ENCODE measurements at regions not wholly inside any gene's neighbourhood (a gene's known extent, or its start where the extent isn't known, plus 50 kb on each side); places are given as distances from the start of the nearest gene placed in this dataset.
A peak's percentile ranks its signal among the peaks of the same experiment; 100 is the strongest.
"Not testable (repeated sequence)": the region's sequence is repeated elsewhere in the genome, so short reads cannot be mapped to it uniquely, and the experiment has no call there.

GRCh38 chr2:239661334-239662312 is 260.8 kb upstream of the HDAC4 start:
- H3K4me3 Mint-ChIP-seq: no peak overlapping the region
- peaks cover 2% of the 10 kb centered on the region for H3K4me1 Mint-ChIP-seq
- H3K9me3 Mint-ChIP-seq: no peaks in the 10 kb centered on the region
- DNase-seq: no peak
- H3K27me3 Mint-ChIP-seq: peaks cover 31% of the 10 kb centered on the region
- no peak overlapping the region for H3K27ac Mint-ChIP-seq
- ChIA-PET POLR2A (no interaction called here), CTCF (no interaction called here)
- H3K36me3 Mint-ChIP-seq (ENCODE audit: low read depth): no peaks in the 10 kb centered on the region

DNA sequence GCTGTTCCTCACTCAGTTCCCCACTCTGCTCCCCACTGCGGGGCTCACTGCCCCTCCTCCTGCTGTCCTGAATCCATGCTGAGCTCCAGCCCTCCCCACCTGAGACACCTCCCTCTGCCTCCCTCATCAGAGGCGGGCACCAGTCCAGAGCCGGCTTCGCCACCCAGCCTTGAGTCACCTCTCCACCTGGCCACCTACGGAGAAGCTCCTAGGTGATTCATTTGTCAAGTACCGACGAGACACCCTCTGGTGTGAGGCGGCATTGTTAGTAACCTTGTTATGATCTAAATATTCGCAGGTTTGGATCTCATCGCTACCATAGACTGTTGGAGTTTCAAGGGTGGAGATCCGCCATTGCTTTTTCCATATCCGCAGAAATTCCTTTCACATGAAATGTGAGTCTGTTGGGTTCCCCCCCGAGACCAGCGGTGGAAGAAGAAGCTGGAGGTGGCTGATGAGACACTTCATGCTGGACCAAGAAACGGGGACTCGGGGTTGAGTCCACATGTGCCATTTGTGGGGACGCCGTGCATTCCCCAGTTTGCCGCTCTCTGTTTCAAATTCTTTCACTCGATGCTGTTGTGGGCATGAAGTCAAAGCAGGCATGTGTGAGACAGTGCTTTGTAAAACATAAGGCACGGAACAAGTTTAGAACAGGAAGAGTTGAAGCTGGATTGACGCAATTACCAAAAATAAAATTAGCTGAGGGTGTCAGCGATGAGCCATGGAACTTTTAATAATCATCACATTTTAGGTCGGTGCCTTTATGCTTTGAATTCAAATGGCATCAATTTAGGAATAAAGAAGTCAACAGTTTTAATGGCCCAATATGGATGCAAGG is 259.8 kb upstream of the HDAC4 start:
- H3K9me3 Mint-ChIP-seq: no peaks in the 10 kb centered on the region
- H3K4me1 Mint-ChIP-seq: peaks cover 2% of the 10 kb centered on the region
- no peak overlapping the region for H3K4me3 Mint-ChIP-seq
- H3K27ac Mint-ChIP-seq: no peak overlapping the region
- H3K36me3 Mint-ChIP-seq (ENCODE audit: low read depth): no peaks in the 10 kb centered on the region
- no peak for DNase-seq
- ChIA-PET CTCF (no interaction called here), POLR2A (interaction anchor here (0.6 kb wide), 1 partner anchor 1441 kb away, joined by 3 read pairs; no protein-coding TSS in a partner anchor)
- H3K27me3 Mint-ChIP-seq: peaks cover 38% of the 10 kb centered on the region

DNA sequence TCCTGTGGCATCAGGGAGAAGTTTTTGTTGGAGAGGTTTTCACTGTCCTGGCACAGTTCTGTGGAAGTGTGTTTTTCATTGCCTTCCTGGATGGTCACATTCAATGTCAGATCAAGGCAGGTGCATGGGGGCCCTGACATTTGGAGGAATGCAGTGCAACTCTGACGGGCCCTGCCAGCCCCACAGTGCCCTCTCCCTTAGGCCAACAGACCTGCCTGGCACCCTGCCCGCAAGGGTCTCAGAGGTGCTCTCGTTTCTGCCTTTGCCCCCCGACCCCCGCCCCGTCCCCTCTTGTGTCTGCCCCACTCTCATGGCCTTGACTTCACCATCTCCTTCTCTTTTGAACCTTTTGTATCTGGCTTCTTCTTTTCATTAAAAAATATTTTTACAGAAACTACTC is 257.2 kb upstream of the HDAC4 start:
- Mint-ChIP-seq H3K27me3 (peaks cover 37% of the 10 kb centered on the region), H3K4me3 (no peak overlapping the region), H3K36me3 (ENCODE audit: low read depth) (no peaks in the 10 kb centered on the region), H3K27ac (no peak overlapping the region), H3K9me3 (no peaks in the 10 kb centered on the region), H3K4me1 (peaks cover 2% of the 10 kb centered on the region)
- DNase-seq: no peak
- POLR2A ChIA-PET: no interaction called here
- CTCF ChIA-PET: no interaction called here

DNA sequence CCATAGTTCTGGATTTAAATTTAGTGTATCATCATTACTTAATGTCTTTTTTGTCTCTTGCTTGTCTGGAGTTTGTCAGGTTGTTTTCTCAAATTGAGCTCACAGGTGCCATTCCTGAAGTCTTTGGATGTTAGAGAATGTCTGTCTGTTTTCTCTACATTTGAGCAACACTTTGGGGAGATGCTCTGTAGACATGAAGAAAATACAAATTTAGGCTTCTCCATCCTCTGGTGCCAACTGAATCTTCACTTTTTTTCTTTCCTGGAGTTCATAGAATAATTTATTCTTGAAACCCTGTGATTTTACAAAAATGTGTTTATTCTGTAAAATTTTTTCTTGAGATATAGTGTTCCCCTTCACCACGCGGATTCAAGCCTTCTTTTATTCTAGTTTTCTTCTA is 256.4 kb upstream of the HDAC4 start:
- no peak for DNase-seq
- Mint-ChIP-seq H3K36me3 (ENCODE audit: low read depth) (no peaks in the 10 kb centered on the region), H3K9me3 (no peaks in the 10 kb centered on the region), H3K27me3 (peaks cover 33% of the 10 kb centered on the region), H3K4me1 (peaks cover 2% of the 10 kb centered on the region), H3K4me3 (no peak overlapping the region), H3K27ac (no peak overlapping the region)
- CTCF ChIA-PET: no interaction called here
- POLR2A ChIA-PET: no interaction called here

- Mint-ChIP-seq H3K4me1 (no peaks in the 10 kb centered on the region), H3K4me3 (no peak overlapping the region), H3K27me3 (peaks cover 29% of the 10 kb centered on the region), H3K36me3 (ENCODE audit: low read depth) (no peaks in the 10 kb centered on the region), H3K9me3 (no peaks in the 10 kb centered on the region), H3K27ac (no peak overlapping the region)
- ChIA-PET CTCF (no interaction called here), POLR2A (no interaction called here)
- DNase-seq: no peak
Observed at GRCh38 chr2:239654266-239654665, 253.4 kb upstream of the HDAC4 start.

DNA sequence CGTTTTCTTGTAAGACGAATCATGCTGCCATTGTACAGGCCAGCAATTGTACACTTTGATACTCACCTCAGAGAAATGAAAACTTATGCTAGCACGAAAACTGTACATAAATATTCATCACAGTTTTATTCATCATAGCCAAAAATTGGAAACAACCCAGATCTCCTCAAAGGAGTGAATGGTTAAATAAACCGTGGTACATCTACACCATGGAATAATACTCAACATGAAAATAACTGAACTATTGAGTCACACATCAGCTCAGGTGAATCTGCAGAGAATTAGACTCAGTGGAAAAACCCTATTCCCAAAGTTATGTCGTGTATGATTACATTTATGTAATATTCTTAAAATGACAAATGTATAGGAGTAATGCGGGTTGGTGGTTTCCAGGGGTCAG is 251.0 kb upstream of the HDAC4 start:
- H3K36me3 Mint-ChIP-seq (ENCODE audit: low read depth): no peaks in the 10 kb centered on the region
- no peak overlapping the region for H3K27ac Mint-ChIP-seq
- H3K9me3 Mint-ChIP-seq: no peaks in the 10 kb centered on the region
- H3K4me3 Mint-ChIP-seq: no peak overlapping the region
- CTCF ChIA-PET: no interaction called here
- POLR2A ChIA-PET: no interaction called here
- peaks cover 30% of the 10 kb centered on the region for H3K27me3 Mint-ChIP-seq
- no peak for DNase-seq
- no peaks in the 10 kb centered on the region for H3K4me1 Mint-ChIP-seq

DNA sequence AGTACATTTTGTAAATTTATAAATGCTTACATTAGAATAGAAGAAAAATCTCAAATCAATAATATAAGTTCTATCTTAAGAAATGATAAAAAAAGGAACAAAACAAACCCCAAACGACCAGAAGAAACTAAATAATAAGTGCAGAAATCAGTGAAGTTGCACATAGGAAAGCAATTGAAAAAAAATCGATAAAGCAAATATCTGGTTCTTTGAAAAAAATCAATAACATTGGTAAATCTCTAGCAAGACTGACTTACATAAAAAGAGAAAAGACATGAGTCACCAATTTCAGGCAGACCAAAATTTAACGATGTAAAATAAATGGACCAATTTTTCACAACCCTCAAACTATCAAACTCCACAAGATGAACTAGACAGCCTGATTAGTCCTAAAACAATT is 249.9 kb upstream of the HDAC4 start:
- Mint-ChIP-seq H3K9me3 (no peaks in the 10 kb centered on the region), H3K4me1 (no peaks in the 10 kb centered on the region), H3K4me3 (no peak overlapping the region), H3K27me3 (peaks cover 23% of the 10 kb centered on the region), H3K36me3 (ENCODE audit: low read depth) (no peaks in the 10 kb centered on the region), H3K27ac (no peak overlapping the region)
- POLR2A ChIA-PET: no interaction called here
- CTCF ChIA-PET: no interaction called here
- no peak for DNase-seq

DNA sequence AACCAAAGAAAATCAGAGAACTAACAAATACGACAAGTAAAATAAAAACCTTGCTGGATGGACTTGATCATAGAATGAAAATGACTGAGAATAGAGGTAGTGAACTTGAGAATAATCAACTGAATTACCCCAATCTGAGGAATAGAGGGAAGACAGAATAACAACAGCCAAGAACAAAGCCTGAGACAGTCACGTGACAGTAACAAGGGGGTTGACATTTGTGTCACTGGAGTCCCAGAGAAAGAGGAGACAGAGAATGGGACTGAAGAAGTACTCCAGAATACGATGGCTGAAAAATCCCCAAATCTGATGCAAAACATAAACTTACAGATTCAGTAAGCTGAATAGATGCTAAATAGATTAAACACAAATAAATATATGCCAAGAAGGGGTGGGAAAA is 248.5 kb upstream of the HDAC4 start:
- ChIA-PET CTCF (no interaction called here), POLR2A (no interaction called here)
- H3K4me1 Mint-ChIP-seq: no peaks in the 10 kb centered on the region
- no peaks in the 10 kb centered on the region for H3K9me3 Mint-ChIP-seq
- no peaks in the 10 kb centered on the region for H3K36me3 Mint-ChIP-seq (ENCODE audit: low read depth)
- H3K27ac Mint-ChIP-seq: no peak overlapping the region
- H3K27me3 Mint-ChIP-seq: peaks cover 22% of the 10 kb centered on the region
- H3K4me3 Mint-ChIP-seq: no peak overlapping the region
- no peak for DNase-seq

- CTCF ChIA-PET: interaction anchor here (0.5 kb wide), 1 partner anchor 9 kb away, joined by 3 read pairs; no protein-coding TSS in a partner anchor
- no peak for DNase-seq
- Mint-ChIP-seq H3K4me1 (no peaks in the 10 kb centered on the region), H3K9me3 (no peaks in the 10 kb centered on the region), H3K27ac (no peak overlapping the region), H3K27me3 (peaks cover 22% of the 10 kb centered on the region), H3K4me3 (no peak overlapping the region), H3K36me3 (ENCODE audit: low read depth) (no peaks in the 10 kb centered on the region)
- POLR2A ChIA-PET: no interaction called here
Observed at GRCh38 chr2:239648607-239649006, 247.8 kb upstream of the HDAC4 start.

DNA sequence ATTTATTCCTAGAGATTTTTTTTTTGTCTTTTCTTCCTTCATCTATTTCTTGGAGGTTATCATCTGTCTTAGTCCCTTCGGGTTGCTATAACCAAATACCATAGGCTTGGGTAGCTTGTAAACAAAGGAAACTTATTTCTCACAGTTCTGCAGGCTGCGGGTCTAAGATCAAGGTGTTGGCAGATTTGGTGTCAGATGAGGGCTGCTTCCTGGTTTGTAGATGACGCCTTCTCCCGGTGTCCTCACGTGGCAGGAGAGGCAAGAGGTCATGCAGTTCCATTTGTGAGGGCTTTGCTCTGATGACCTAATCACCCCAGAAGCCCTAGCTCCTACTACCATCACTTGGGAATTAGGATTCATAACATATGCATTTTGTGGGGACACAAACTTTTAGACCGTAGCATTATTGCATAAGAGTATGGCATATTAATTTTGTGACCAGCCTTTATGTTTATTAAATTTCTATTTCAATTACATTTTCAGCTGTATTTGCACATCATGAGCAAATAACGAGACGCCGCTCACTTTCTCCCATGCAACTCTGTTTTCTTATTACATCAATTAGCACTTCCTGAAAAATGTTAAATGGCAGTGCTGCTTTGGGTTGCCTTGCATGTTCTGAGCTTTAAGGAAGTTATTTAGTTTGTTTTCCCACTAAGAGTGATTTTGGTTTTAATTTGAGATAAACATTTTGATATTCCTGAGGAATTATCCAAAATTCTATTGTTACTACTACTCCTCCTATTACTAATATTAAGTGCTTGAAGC is 246.4 kb upstream of the HDAC4 start:
- Mint-ChIP-seq H3K36me3 (ENCODE audit: low read depth) (no peaks in the 10 kb centered on the region), H3K4me1 (no peaks in the 10 kb centered on the region), H3K27me3 (peaks cover 17% of the 10 kb centered on the region), H3K4me3 (no peak overlapping the region), H3K27ac (no peak overlapping the region), H3K9me3 (no peaks in the 10 kb centered on the region)
- ChIA-PET POLR2A (interaction anchor here (0.7 kb wide), 1 partner anchor 16 kb away, joined by 3 read pairs; no protein-coding TSS in a partner anchor), CTCF (no interaction called here)
- no peak for DNase-seq

- Mint-ChIP-seq H3K27ac (no peak overlapping the region), H3K4me3 (no peak overlapping the region), H3K9me3 (no peaks in the 10 kb centered on the region), H3K36me3 (ENCODE audit: low read depth) (no peaks in the 10 kb centered on the region), H3K27me3 (peaks cover 17% of the 10 kb centered on the region), H3K4me1 (no peaks in the 10 kb centered on the region)
- no peak for DNase-seq
- CTCF ChIA-PET: no interaction called here
- POLR2A ChIA-PET: interaction anchor here (0.6 kb wide), 1 partner anchor 998 kb away, joined by 4 read pairs; no protein-coding TSS in a partner anchor
Observed at GRCh38 chr2:239646184-239646583, 245.4 kb upstream of the HDAC4 start.

DNA sequence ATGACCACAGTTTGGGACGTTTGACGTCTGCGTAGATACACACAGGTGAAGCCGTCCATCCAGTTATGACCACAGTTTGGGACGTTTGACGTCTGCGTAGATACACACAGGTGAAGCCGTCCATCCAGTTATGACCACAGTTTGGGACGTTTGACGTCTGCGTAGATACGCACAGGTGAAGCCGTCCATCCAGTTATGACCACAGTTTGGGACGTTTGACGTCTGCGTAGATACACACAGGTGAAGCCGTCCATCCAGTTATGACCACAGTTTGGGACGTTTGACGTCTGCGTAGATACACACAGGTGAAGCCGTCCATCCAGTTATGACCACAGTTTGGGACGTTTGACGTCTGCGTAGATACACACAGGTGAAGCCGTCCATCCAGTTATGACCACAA is 243.8 kb upstream of the HDAC4 start:
- POLR2A ChIA-PET; H3K9me3 Mint-ChIP-seq; H3K27ac Mint-ChIP-seq; DNase-seq; CTCF ChIA-PET; H3K36me3 Mint-ChIP-seq (ENCODE audit: low read depth); H3K4me3 Mint-ChIP-seq; H3K4me1 Mint-ChIP-seq: not testable (repeated sequence)
- peaks cover 11% of the 10 kb centered on the region for H3K27me3 Mint-ChIP-seq

DNA sequence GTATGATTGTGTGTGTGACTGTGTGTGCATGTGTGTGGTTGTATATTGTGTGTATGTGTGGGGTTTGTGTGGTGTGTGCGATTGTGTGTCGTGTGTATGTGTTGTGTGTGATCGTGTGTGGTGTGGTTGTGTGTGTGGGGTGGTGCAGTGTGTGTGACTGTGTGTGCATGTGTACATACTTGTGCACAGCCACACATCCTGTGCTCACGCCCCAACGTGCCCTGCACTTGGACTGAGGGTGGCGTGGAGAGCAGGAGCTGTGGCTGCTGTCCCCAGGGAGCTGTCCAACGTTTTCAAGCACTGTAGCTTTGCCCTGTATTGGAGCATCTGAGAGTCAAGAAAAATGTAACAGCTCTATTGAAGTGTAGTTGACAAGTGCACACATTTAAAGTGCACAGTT is 243.2 kb upstream of the HDAC4 start:
- H3K36me3 Mint-ChIP-seq (ENCODE audit: low read depth): no peaks in the 10 kb centered on the region
- no peaks in the 10 kb centered on the region for H3K4me1 Mint-ChIP-seq
- peak; percentile 47 for DNase-seq
- no peak overlapping the region for H3K27ac Mint-ChIP-seq
- POLR2A ChIA-PET: no interaction called here
- CTCF ChIA-PET: no interaction called here
- no peak overlapping the region for H3K4me3 Mint-ChIP-seq
- H3K9me3 Mint-ChIP-seq: no peaks in the 10 kb centered on the region
- H3K27me3 Mint-ChIP-seq: peaks cover 6% of the 10 kb centered on the region
